Stimulated activated effector memory CD8-positive, alpha-beta T cell treated with anti-CD3 and anti-CD28 coated beads, Interleukin-12 subunit alpha, Interleukin-12 subunit beta, amount 100 ng/mL, for 72 hours (primary cell): ENCODE measurements at regions not wholly inside any gene's neighbourhood (a gene's known extent, or its start where the extent isn't known, plus 50 kb on each side); places are given as distances from the start of the nearest gene placed in this dataset.
A peak's percentile ranks its signal among the peaks of the same experiment; 100 is the strongest.

Source experiments
- ATAC-seq: fragments of 150-1000 bp; cut with Tn5 transposase; 2 replicates; pipeline ENCODE4 v1.10.0; 2021
- DNase-seq, 2 donors: peaks; one replicate each; pipeline ENCODE4 v3.0.0; 2021 to 2022; ENCODE audit warnings: low spot score in 2 of 2
- H3K27ac Mint-ChIP-seq: one replicate; pipeline ENCODE4 v1.8.0; 2022; ENCODE audit warnings: mild to moderate bottlenecking, mixed read lengths
- H3K36me3 Mint-ChIP-seq: one replicate; pipeline ENCODE4 v1.8.0; 2022; ENCODE audit warnings: mild to moderate bottlenecking, mixed read lengths
- H3K4me1 Mint-ChIP-seq: one replicate; pipeline ENCODE4 v1.8.0; 2022; ENCODE audit warnings: mixed read lengths
- H3K4me3 Mint-ChIP-seq: one replicate; pipeline ENCODE4 v1.8.0; 2022; ENCODE audit warnings: mild to moderate bottlenecking, mixed read lengths
- H3K9me3 Mint-ChIP-seq: one replicate; pipeline ENCODE4 v1.8.0; 2022; ENCODE audit warnings: mixed read lengths

DNA sequence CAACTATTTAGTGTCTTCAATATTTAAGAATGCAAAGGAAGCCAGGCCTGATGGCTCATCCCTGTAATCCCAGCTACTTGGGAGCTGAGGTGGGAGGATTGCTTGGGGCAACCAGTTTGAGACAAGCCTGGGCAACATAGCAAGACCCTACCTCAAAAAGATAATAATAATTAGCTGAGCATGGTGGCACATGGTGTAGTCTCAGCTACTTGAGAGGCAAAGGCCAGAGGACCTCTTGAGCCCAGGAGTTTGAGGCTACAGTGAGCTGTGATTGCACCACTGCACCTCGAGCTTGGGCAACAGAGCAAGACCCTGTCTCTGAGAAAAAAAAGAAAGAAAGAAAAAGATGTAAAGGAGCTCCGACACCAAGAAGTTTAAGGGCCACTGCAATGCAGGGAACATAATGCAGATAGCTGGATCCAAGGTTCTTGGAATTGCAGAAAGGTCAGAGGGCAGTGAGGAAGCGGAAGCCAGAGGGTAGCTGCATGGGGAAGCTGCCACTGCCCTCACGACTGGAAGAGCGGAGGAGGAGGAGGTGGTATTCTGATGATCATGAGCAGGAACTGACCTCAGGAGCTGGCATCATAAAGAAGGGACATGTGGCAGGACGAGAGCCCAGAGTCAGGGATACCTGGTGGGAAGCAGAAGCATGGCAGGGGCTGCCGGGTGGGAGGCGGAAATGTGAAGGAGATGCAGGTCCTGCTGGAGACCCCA lies 60.2 kb upstream of the PODXL start:
- ATAC-seq, result no peak
- no peaks in the 10 kb centered on the region for H3K36me3 Mint-ChIP-seq
- H3K4me3 Mint-ChIP-seq, result no peak overlapping the region
- no peaks in the 10 kb centered on the region for H3K4me1 Mint-ChIP-seq
- DNase-seq, result no peak
- H3K27ac Mint-ChIP-seq, result peak overlapping the region; percentile 46
- H3K9me3 Mint-ChIP-seq, result no peaks in the 10 kb centered on the region

DNA sequence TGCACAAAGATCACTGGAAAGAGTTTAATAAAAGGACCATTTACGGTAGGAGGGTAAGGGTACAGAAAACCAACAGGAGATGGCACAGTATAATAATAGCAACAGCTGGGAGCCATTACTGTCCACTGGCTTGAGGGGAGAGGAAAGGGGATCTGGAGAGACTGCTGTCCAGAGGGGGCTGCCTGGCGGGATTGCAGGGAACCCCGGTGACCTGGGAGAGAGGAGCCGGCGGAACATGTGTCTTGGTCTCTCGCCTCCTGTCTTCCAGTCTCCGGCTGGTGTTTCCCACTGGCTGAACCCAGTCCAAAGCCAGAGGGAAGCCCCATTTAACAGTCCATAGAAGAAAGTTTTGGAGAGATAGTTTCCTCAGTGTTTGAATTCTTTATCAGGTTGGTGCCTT lies 57.5 kb upstream of the PODXL start:
- DNase-seq, result no peak
- Mint-ChIP-seq H3K4me1 (no peaks in the 10 kb centered on the region), H3K27ac (no peak overlapping the region), H3K4me3 (no peak overlapping the region), H3K36me3 (no peaks in the 10 kb centered on the region), H3K9me3 (no peaks in the 10 kb centered on the region)
- ATAC-seq, result no peak

DNA sequence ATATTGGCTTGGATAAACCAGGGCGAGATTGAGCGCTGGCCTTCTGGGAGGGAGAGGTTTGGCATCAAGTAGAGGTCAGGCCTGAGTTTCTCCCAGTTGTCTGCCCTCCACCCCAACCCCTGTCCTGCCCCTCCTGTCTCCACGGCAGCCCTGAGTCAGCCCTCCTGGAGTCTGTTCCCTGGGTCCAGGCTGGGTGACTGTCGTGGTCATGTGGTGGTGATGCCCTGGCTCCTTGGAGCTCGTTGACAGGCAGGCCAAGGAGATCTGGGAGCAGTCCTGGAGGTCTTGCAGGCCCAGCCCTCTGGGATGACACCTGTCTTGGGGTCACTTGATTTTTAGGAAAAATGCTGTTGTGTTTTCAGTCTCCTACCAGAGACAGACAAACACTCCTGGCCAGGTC lies 53.6 kb upstream of the PODXL start:
- Mint-ChIP-seq H3K9me3 (no peaks in the 10 kb centered on the region), H3K4me3 (no peak overlapping the region), H3K36me3 (no peaks in the 10 kb centered on the region), H3K27ac (no peak overlapping the region), H3K4me1 (peaks cover 9% of the 10 kb centered on the region)
- ATAC-seq (no peak), DNase-seq (no peak)

DNA sequence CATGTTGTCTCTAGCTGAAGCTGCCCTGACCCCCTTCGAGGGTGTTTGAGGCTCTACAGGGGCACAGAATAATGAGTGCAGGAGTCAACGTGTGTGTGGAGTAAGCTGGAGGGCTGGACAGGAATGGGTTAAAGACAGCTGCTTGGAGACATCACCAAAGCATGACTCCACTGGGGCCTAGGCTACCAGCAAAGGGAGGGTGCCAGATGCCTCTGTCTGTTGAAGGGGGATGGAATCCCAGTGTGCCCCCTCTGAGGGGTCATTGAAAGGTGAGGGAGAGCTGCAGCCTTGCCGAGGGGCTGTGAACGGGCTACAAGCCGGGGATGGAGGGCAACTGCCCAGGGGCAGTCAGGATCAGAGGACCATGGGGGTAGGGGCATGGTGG lies 51.7 kb upstream of the PODXL start:
- peaks cover 9% of the 10 kb centered on the region for H3K4me1 Mint-ChIP-seq
- DNase-seq, result no peak
- no peak overlapping the region for H3K27ac Mint-ChIP-seq

DNA sequence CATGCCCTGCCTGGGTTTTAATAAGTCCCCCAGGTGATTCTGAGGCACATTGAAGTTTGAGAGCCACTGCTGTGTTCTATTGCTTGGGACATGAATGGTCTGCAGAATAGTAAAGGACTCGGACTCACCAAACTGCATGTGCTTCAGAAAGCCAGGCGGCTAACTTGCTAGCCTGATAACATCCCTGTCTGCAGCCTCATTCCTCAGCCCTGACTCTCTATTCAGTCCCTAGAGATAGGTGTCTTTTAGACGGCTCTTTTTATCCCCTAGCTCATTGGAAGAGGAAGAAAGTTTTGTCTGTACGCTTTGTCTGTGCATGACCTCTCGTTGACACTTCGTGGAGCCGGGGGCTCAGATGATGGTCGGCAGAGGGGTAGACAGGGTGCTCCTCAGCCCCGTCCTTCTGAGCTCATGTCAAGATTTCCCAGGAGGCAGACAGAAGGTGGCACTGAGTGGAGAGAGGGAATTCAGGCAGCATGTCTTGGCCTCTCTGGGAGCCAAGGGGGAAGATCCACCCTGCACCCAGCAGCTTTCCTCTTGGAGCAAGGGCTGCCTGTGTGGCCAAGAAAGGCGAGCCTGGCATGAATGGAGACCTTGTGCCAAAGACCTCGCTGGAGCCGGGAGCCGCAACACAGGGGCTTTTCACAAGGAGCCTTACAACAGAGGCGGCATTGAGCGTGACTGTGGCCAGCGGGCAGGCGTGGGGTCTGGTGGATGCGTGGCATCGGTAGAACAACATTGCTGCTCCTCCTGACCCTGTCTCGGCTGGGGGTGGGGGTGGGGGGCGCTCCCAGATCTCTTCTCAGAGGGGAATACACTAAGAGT lies 51.1 kb upstream of the PODXL start:
- peaks cover 9% of the 10 kb centered on the region for H3K4me1 Mint-ChIP-seq
- no peaks in the 10 kb centered on the region for H3K9me3 Mint-ChIP-seq
- no peaks in the 10 kb centered on the region for H3K36me3 Mint-ChIP-seq
- H3K4me3 Mint-ChIP-seq, result no peak overlapping the region
- no peak overlapping the region for H3K27ac Mint-ChIP-seq
- ATAC-seq (no peak), DNase-seq (no peak)

More for the DNA sequence above, 51.7 kb upstream of the PODXL start:
- H3K36me3 Mint-ChIP-seq, result no peaks in the 10 kb centered on the region
- no peak for ATAC-seq
- no peaks in the 10 kb centered on the region for H3K9me3 Mint-ChIP-seq
- H3K4me3 Mint-ChIP-seq, result no peak overlapping the region

DNA sequence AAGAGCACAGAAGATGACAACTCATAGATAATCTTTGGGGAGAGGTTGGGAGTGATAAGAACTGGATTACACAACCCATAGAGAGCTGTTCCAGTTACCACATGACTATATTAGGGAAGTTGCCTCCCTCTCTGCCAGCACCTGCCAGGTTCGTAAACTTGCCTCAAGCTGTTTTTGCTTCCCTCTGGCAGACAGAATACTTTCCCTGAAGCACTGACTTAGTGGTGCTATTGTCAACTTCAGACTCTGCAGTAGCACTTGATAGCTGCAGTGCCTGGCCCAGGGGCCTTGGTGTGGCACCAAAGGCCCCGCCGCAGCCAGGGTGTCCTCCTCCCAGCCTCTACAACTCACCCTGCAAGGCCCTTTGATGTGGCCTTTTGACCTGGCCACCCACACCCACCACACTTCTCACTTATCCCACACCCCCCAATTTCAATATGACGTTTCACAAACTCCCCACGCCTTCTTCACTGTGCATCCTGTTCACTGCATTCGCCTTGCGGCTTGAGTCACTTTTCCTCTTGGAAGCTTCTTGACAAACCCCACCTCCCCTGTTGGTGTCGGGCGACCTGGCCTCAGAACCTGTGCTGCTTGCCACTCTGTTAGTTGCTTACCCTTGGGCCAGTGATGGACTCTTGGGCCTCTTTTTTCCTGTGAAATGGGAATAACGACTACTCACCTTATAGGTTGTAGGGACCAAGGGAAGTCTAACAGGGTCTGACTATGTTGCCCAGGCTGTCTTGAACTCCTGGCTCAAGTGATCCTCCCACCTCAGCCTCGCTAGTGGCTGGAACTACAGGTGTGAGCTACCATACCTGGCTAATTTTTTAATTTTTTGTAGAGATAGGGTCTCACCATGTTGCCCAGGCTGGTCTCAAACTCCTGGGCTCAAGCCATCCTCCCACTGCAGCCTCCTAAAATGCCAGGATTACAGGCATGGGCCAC lies 50.2 kb upstream of the PODXL start:
- peaks cover 9% of the 10 kb centered on the region for H3K4me1 Mint-ChIP-seq
- H3K36me3 Mint-ChIP-seq, result no peaks in the 10 kb centered on the region
- peak; percentile 5 to 59 for DNase-seq
- no peaks in the 10 kb centered on the region for H3K9me3 Mint-ChIP-seq
- ATAC-seq, result peak; percentile 81
- H3K4me3 Mint-ChIP-seq, result no peak overlapping the region
- H3K27ac Mint-ChIP-seq, result no peak overlapping the region
